ENCODE measurements at regions not wholly inside any gene's neighbourhood (a gene's known extent, or its start where the extent isn't known, plus 50 kb on each side); places are given as distances from the start of the nearest gene placed in this dataset.

DNA sequence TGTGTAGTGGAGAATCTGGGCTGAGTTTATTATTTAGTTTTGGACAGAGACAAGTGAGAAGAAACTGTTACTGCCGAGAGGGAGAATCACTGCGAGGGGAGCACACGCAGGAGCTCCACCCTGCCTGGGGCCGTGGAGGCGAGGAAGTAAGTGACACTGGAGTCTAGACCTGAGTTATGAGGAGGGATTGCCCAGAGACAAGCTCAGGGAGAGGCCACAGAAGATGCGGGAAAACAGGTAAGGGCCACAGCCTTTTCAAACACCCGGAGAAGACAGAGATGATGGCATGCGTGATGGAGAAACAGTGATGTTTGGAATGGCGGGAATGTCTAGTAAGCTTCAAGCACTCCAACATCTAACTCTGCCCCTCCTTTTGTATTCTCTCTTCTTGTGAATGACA lies 84.1 kb downstream of the TNFSF11 start:
- intact Hi-C loops (cut with micrococcal nuclease): no loop called here
- no peaks in the 10 kb centered on the region for H3K9me3 ChIP-seq (replicated peaks)

DNA sequence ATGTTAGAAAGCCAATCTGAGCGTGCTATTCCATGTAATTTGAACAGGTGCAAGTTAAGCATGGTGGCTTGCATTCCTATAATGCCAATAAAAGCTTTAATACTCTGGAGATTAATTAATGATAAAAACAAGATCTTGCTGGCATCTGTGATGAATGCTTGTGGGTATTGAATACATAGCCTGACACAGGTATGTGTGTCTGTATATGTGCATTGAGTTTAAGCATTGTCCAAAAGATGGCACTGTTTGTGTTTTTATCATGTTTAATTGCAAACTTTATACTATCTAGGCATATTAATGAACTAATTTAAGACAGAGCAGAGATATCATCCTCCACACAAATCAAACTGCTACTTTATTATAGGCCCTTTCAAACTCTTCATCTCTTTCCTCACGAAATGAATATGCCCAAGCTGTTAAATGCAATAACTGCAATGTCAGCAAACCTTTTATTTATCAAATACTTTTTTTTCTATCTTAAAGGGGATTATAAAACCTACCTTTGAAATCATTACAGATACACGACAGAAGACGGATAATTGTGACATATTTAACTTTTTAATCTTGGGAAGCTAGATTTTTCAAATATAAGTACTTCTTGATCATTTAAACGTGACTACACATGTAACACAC lies 86.5 kb downstream of the TNFSF11 start:
- H3K9me3 ChIP-seq (replicated peaks): no peaks in the 10 kb centered on the region
- H3K4me3 ChIP-seq: no peak overlapping the region
- no peak for DNase-seq
- no peaks in the 10 kb centered on the region for H3K4me1 ChIP-seq
- H3K36me3 ChIP-seq: no peaks in the 10 kb centered on the region
- no peak overlapping the region for H3K27ac ChIP-seq (replicated peaks)
- peaks cover 18% of the 10 kb centered on the region for H3K27me3 ChIP-seq (ENCODE audit: low read depth)
- intact Hi-C loops (cut with micrococcal nuclease): no loop called here
- TF ChIP-seq, protein P1, sequence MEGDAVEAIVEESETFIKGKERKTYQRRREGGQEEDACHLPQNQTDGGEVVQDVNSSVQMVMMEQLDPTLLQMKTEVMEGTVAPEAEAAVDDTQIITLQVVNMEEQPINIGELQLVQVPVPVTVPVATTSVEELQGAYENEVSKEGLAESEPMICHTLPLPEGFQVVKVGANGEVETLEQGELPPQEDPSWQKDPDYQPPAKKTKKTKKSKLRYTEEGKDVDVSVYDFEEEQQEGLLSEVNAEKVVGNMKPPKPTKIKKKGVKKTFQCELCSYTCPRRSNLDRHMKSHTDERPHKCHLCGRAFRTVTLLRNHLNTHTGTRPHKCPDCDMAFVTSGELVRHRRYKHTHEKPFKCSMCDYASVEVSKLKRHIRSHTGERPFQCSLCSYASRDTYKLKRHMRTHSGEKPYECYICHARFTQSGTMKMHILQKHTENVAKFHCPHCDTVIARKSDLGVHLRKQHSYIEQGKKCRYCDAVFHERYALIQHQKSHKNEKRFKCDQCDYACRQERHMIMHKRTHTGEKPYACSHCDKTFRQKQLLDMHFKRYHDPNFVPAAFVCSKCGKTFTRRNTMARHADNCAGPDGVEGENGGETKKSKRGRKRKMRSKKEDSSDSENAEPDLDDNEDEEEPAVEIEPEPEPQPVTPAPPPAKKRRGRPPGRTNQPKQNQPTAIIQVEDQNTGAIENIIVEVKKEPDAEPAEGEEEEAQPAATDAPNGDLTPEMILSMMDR (IDR thresholded peaks at IDR 0.05; ENCODE audit: borderline replicate concordance): peak; percentile 49

More for the DNA sequence above, 84.1 kb downstream of the TNFSF11 start:
- H3K27me3 ChIP-seq (ENCODE audit: low read depth): peaks cover 30% of the 10 kb centered on the region
- no peak overlapping the region for H3K27ac ChIP-seq (replicated peaks)
- no peaks in the 10 kb centered on the region for H3K4me1 ChIP-seq
- TF ChIP-seq, protein P1 (IDR thresholded peaks at IDR 0.05; ENCODE audit: borderline replicate concordance): no peak
- no peak overlapping the region for H3K4me3 ChIP-seq
- H3K36me3 ChIP-seq: no peaks in the 10 kb centered on the region
- DNase-seq: no peak

DNA sequence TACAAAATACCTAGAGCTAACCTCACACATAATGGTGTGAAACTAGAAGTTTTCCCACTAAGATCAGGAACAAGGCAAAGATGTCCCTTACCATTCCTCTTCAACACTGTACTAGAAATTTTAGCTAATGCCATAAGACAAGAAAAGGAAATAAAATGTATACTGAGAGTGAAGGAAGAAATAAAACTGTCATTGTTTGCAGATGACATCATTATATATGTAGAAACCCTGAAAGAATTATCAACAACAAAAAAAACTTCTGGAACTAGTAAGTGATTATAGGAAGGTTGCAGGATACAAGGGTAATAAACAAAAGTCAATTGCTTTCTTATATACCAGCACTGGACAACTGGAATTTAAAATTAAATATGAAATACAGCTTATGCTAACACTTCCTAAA lies 93.7 kb downstream of the TNFSF11 start:
- intact Hi-C loops (cut with micrococcal nuclease): no loop called here
- TF ChIP-seq, protein P1 (IDR thresholded peaks at IDR 0.05; ENCODE audit: borderline replicate concordance): no peak
- Histone ChIP-seq H3K9me3 (replicated peaks) (peaks cover 29% of the 10 kb centered on the region), H3K27ac (replicated peaks) (no peak overlapping the region), H3K4me1 (peaks cover 12% of the 10 kb centered on the region), H3K36me3 (no peaks in the 10 kb centered on the region), H3K4me3 (no peak overlapping the region), H3K27me3 (ENCODE audit: low read depth) (no peaks in the 10 kb centered on the region)
- DNase-seq: no peak

DNA sequence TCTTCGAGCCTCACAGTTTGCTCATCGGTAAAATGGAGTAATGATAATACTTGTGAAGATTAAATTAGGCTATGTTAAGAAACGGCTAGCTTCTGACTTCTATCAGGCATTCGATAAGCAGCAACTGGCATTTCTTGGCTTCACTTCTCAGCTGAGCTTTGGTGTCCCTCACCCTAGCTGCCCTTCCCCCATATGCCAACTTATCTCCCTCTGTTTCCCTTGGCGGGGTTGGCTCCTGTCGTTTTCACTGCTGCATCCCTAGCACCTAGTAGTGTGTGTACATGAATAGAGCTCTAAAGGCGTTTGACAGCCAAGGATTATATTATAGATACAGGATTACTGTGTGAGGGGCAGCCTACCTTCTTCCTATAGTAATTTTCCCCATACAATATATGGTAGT lies 97.5 kb downstream of the TNFSF11 start:
- intact Hi-C loops (cut with micrococcal nuclease): no loop called here
- Histone ChIP-seq H3K4me1 (peaks cover 12% of the 10 kb centered on the region), H3K9me3 (replicated peaks) (peaks cover 39% of the 10 kb centered on the region), H3K4me3 (no peak overlapping the region), H3K36me3 (no peaks in the 10 kb centered on the region), H3K27me3 (ENCODE audit: low read depth) (no peaks in the 10 kb centered on the region), H3K27ac (replicated peaks) (no peak overlapping the region)
- DNase-seq: no peak
- TF ChIP-seq, protein P1 (IDR thresholded peaks at IDR 0.05; ENCODE audit: borderline replicate concordance): no peak

DNA sequence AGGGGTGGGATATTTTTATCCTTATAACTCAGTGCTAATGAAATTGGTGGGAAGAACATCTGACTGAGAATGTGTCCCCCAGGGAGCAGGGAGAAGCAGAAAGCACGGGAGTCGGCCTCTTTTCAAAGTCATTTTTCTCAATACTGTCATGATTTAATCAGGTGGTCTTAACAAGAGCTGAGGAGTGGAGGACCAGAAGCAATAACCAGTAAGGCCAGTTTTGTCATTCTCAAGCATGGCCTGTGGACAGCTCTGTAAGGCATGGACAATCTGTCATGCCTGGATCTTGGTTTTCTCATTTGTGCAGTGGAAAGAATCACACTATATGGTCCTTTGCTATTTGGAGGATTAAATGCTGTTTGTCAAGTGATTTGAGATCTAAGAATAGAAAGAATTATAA lies 99.7 kb downstream of the TNFSF11 start:
- Histone ChIP-seq H3K4me3 (no peak overlapping the region), H3K27ac (replicated peaks) (no peak overlapping the region), H3K9me3 (replicated peaks) (peaks cover 20% of the 10 kb centered on the region), H3K27me3 (ENCODE audit: low read depth) (no peaks in the 10 kb centered on the region), H3K4me1 (peaks cover 12% of the 10 kb centered on the region), H3K36me3 (no peaks in the 10 kb centered on the region)
- TF ChIP-seq, protein P1 (IDR thresholded peaks at IDR 0.05; ENCODE audit: borderline replicate concordance): no peak
- intact Hi-C loops (cut with micrococcal nuclease): no loop called here
- DNase-seq: no peak

All from left ventricle myocardium inferior (tissue), 1 donor.